SK-N-SH (cell line): ENCODE measurements at regions not wholly inside any gene's neighbourhood (a gene's known extent, or its start where the extent isn't known, plus 50 kb on each side); places are given as distances from the start of the nearest gene placed in this dataset.
"Not testable (repeated sequence)": the region's sequence is repeated elsewhere in the genome, so short reads cannot be mapped to it uniquely, and the experiment has no call there.

Source experiments
- CTCF ChIA-PET: fragments of 300-600, 350-600 bp; formaldehyde crosslinking; extraction: SDS; loops from one replicate; lab custom pipeline; 2021; lab: Yijun Ruan, JAX
- POLR2A ChIA-PET: fragments of 350-600 bp; sonication (Branson Sonifier 250); formaldehyde crosslinking; extraction: SDS; loops from one replicate; lab custom pipeline; 2020; ENCODE audit warnings: antibody characterized with exemption, inconsistent platforms; lab: Yijun Ruan, JAX
- DNase-seq: peaks from one replicate; pipeline ENCODE4 v3.0.0; 2012
- H2AFZ ChIP-seq: fragments of 200-600 bp; sonication (generic); 2 replicates; pipeline ENCODE4 v1.8.1; 2016; ENCODE audit warnings: antibody characterized with exemption, mild to moderate bottlenecking, low read depth
- H3F3A ChIP-seq: fragments of 200-600 bp; sonication (generic); replicated peaks from 2 replicates; pipeline ENCODE3; 2016; ENCODE audit warnings: antibody characterized with exemption, mild to moderate bottlenecking; ENCODE audit not compliant: insufficient read depth
- H3K27ac ChIP-seq, 2 experiments: fragments of 200-500 bp in 1 of 2; fragments of 200-600 bp in 1 of 2; sonication (Bioruptor generic) in 1 of 2; sonication (generic), shearing (Covaris generic) in 1 of 2; 2 replicates each; pipeline versions ENCODE4 v1.5.1 to v1.6.1; 2014 to 2016; ENCODE audit warnings: low read depth in 2 of 2, inconsistent platforms in 1 of 2, low read length in 1 of 2, mild to moderate bottlenecking in 1 of 2, mixed read lengths in 1 of 2
- H3K27me3 ChIP-seq: fragments of 200-600 bp; sonication (generic), shearing (Covaris generic); 2 replicates; pipeline ENCODE4 v1.6.1; 2016; ENCODE audit warnings: mixed run types; ENCODE audit not compliant: insufficient read depth
- H3K36me3 ChIP-seq, 2 experiments: fragments of 200-500 bp in 1 of 2; fragments of 200-600 bp in 1 of 2; sonication (Bioruptor generic) in 1 of 2; sonication (generic) in 1 of 2; replicated peaks in 1 of 2; 2 replicates each; pipeline versions ENCODE3 to v1.5.1; 2014 to 2016; ENCODE audit warnings: low read length in 1 of 2, mild to moderate bottlenecking in 1 of 2; ENCODE audit not compliant: insufficient read depth in 2 of 2, control insufficient read depth in 1 of 2
- H3K4me1 ChIP-seq, 2 experiments: fragments of 200-500 bp in 1 of 2; fragments of 200-600 bp in 1 of 2; sonication (Bioruptor generic) in 1 of 2; sonication (generic), shearing (Covaris generic) in 1 of 2; 2 replicates each; pipeline versions ENCODE4 v1.5.1 to v1.6.1; 2014 to 2016; ENCODE audit warnings: low read depth in 1 of 2, low read length in 1 of 2, mixed run types in 1 of 2; ENCODE audit not compliant: insufficient read depth in 2 of 2, control insufficient read depth in 1 of 2
- H3K4me2 ChIP-seq: fragments of 200-600 bp; sonication (generic), shearing (Covaris generic); 2 replicates; pipeline ENCODE4 v1.6.1; 2017; ENCODE audit warnings: mixed run types
- H3K4me3 ChIP-seq, 2 experiments: fragments of 200-500 bp in 1 of 2; fragments of 200-600 bp in 1 of 2; sonication (Bioruptor generic) in 1 of 2; sonication (generic), shearing (Covaris generic) in 1 of 2; 2 replicates each; pipeline versions ENCODE4 v1.5.1 to v1.8.1; 2014 to 2016; ENCODE audit warnings: low read depth in 2 of 2, inconsistent platforms in 1 of 2, low read length in 1 of 2, mild to moderate bottlenecking in 1 of 2, mixed read lengths in 1 of 2, moderate library complexity in 1 of 2
- H3K79me2 ChIP-seq: fragments of 200-600 bp; sonication (generic); 2 replicates; pipeline ENCODE4 v1.8.1; 2017; ENCODE audit warnings: mild to moderate bottlenecking; ENCODE audit not compliant: insufficient read depth
- H3K9ac ChIP-seq: fragments of 200-600 bp; sonication (generic); 2 replicates; pipeline ENCODE4 v1.6.1; 2017; ENCODE audit warnings: mixed run types
- H3K9me2 ChIP-seq: fragments of 200-600 bp; sonication (generic); 2 replicates; pipeline ENCODE4 v1.6.1; 2017; ENCODE audit warnings: mixed run types
- H3K9me3 ChIP-seq: fragments of 200-600 bp; sonication (generic); 2 replicates; pipeline ENCODE4 v1.6.1; 2017; ENCODE audit warnings: mixed run types, mild to moderate bottlenecking, moderate library complexity
- H4K20me1 ChIP-seq: fragments of 200-600 bp; sonication (generic); 2 replicates; pipeline ENCODE4 v1.6.1; 2017; ENCODE audit warnings: mild to moderate bottlenecking, mixed run types; ENCODE audit not compliant: insufficient read depth
- CTCF ChIP-seq: fragments of 200-600 bp; sonication (generic); IDR thresholded peaks from 2 replicates; pipeline ENCODE4 v1.6.1; 2017; ENCODE audit warnings: antibody characterized with exemption, mild to moderate bottlenecking, moderate library complexity
- FOSL2 ChIP-seq: IDR thresholded peaks from 2 replicates; pipeline ENCODE4 v1.4.0; 2012; ENCODE audit warnings: low read depth, mild to moderate bottlenecking, moderate library complexity, borderline replicate concordance
- GATA2 ChIP-seq: sonication (generic); formaldehyde crosslinking; IDR thresholded peaks from 2 replicates; pipeline ENCODE4 v1.5.0; 2020; ENCODE audit warnings: mild to moderate bottlenecking, missing genetic modification reagents
- RCOR1 ChIP-seq: fragments of 150-350 bp; IDR thresholded peaks from 2 replicates; pipeline ENCODE4 v1.6.1; 2017; ENCODE audit warnings: antibody characterized with exemption, low read length
- RXRA ChIP-seq: IDR thresholded peaks from 2 replicates; pipeline ENCODE4 v1.4.0; 2012; ENCODE audit warnings: low read depth, mild to moderate bottlenecking, borderline replicate concordance
- TAF1 ChIP-seq: IDR thresholded peaks from 2 replicates; pipeline ENCODE4 v1.6.1; 2012; ENCODE audit warnings: low read depth, mild to moderate bottlenecking, low read length, moderate library complexity, borderline replicate concordance
- YY1 ChIP-seq: IDR thresholded peaks from 2 replicates; pipeline ENCODE4 v1.4.0; 2012; ENCODE audit warnings: low read depth, mild to moderate bottlenecking
- ZBTB33 ChIP-seq: IDR thresholded peaks from 2 replicates; pipeline ENCODE4 v1.4.0; 2012; ENCODE audit warnings: low read depth, borderline replicate concordance
- WGBS: methylation state at CpG from one replicate; pipeline ENCODE4 v1.1.6; 2017; ENCODE audit warnings: low lambda C conversion rate; 5-methylcytosine and 5-hydroxymethylcytosine counted together

- Histone ChIP-seq H3K4me3 (no peak overlapping the region), H3K79me2 (no peaks in the 10 kb centered on the region), H2AFZ (no peak overlapping the region), H3F3A (no peaks in the 10 kb centered on the region), H3K9me2 (no peaks in the 10 kb centered on the region), H4K20me1 (no peaks in the 10 kb centered on the region), H3K27me3 (no peaks in the 10 kb centered on the region), H3K4me1 (no peaks in the 10 kb centered on the region), H3K4me2 (no peak overlapping the region), H3K9ac (no peak overlapping the region), H3K27ac (no peak overlapping the region), H3K9me3 (no peaks in the 10 kb centered on the region), H3K36me3 (no peaks in the 10 kb centered on the region)
- DNase-seq: no peak
- CTCF ChIA-PET: no interaction called here
- TF ChIP-seq RCOR1 (no peak), RXRA (no peak), ZBTB33 (no peak), FOSL2 (no peak), GATA2 (CRISPR knock-in tag) (no peak), TAF1 (no peak), YY1 (no peak), CTCF (no peak)
- POLR2A ChIA-PET: no interaction called here
- WGBS: 5% methylated on average over 2 of the region's 2 CpGs
Measured at GRCh38 chr12:59282999-59283398, 312.8 kb upstream of the SLC16A7 start.

GRCh38 chr12:59273561-59273960 is 322.3 kb upstream of the SLC16A7 start:
- CTCF ChIA-PET: interaction anchor here (1.2 kb wide), 1 partner anchor 18 kb away, joined by 3 read pairs; no protein-coding TSS in a partner anchor
- H2AFZ ChIP-seq: not testable (repeated sequence)

More at GRCh38 chr12:59273561-59273960, 322.3 kb upstream of the SLC16A7 start:
- H3K27me3 ChIP-seq, H3K36me3 ChIP-seq, H3K9me2 ChIP-seq, DNase-seq, POLR2A ChIA-PET, H3K4me1 ChIP-seq, H3K4me3 ChIP-seq, H3K9me3 ChIP-seq, H3K4me2 ChIP-seq, H4K20me1 ChIP-seq, H3K79me2 ChIP-seq, H3K9ac ChIP-seq, H3F3A ChIP-seq, H3K27ac ChIP-seq: not testable (repeated sequence)
- WGBS: 0% methylated on average over 1 of the region's 1 CpG
